Epidermal melanocyte (primary cell): ENCODE measurements at regions not wholly inside any gene's neighbourhood (a gene's known extent, or its start where the extent isn't known, plus 50 kb on each side); places are given as distances from the start of the nearest gene placed in this dataset.

Source experiments
- DNase-seq: peaks from one replicate; pipeline ENCODE4 v3.0.0; 2011; ENCODE audit warnings: low spot score; ENCODE audit not compliant: insufficient read length

GRCh38 chr20:59403261-59403961 is 103.0 kb downstream of the EDN3 start:
- DNase-seq, result no peak

GRCh38 chr20:59403962-59404314 is 103.5 kb downstream of the EDN3 start:
- no peak for DNase-seq

GRCh38 chr20:59404749-59405148 is 104.3 kb downstream of the EDN3 start:
- no peak for DNase-seq

GRCh38 chr20:59405226-59406200 is 105.1 kb downstream of the EDN3 start:
- no peak for DNase-seq

- no peak for DNase-seq
These were observed 106.0 kb downstream of the EDN3 start for GRCh38 chr20:59406446-59406845.

- no peak for DNase-seq
These were observed 110.8 kb downstream of the EDN3 start for GRCh38 chr20:59411170-59411569.

- no peak for DNase-seq
These were observed 111.2 kb downstream of the EDN3 start for GRCh38 chr20:59411589-59411988.

GRCh38 chr20:59412181-59412580 is 111.8 kb downstream of the EDN3 start:
- no peak for DNase-seq

- DNase-seq, result no peak
These were observed 112.5 kb downstream of the EDN3 start for GRCh38 chr20:59412875-59413284.

- DNase-seq, result no peak
These were observed 113.0 kb downstream of the EDN3 start for GRCh38 chr20:59413326-59413865.

GRCh38 chr20:59414936-59415623 is 114.7 kb downstream of the EDN3 start:
- DNase-seq, result no peak

GRCh38 chr20:59416916-59417315 is 116.5 kb downstream of the EDN3 start:
- no peak for DNase-seq

- DNase-seq, result no peak
These were observed 120.7 kb downstream of the EDN3 start for GRCh38 chr20:59421089-59421488.

- no peak for DNase-seq
These were observed 121.7 kb downstream of the EDN3 start for GRCh38 chr20:59421920-59422637.

GRCh38 chr20:59422872-59423544 is 122.6 kb downstream of the EDN3 start:
- no peak for DNase-seq

GRCh38 chr20:59424976-59425375 is 124.6 kb downstream of the EDN3 start:
- no peak for DNase-seq

GRCh38 chr20:59425572-59425971 is 125.2 kb downstream of the EDN3 start:
- no peak for DNase-seq

GRCh38 chr20:59428006-59428405 is 127.6 kb downstream of the EDN3 start:
- no peak for DNase-seq

GRCh38 chr20:59428441-59429205 is 128.2 kb downstream of the EDN3 start:
- no peak for DNase-seq

- no peak for DNase-seq
These were observed 129.0 kb downstream of the EDN3 start for GRCh38 chr20:59429396-59429795.
